Stimulated activated memory B cell treated with anti-CD40 and anti-IgM and Interleukin-4, amounts not matched to agents 10 μg/mL and 1 μg/mL and 100 μg/mL, for 72 hours (primary cell): ENCODE measurements at regions not wholly inside any gene's neighbourhood (a gene's known extent, or its start where the extent isn't known, plus 50 kb on each side); places are given as distances from the start of the nearest gene placed in this dataset.
"Not testable (repeated sequence)": the region's sequence is repeated elsewhere in the genome, so short reads cannot be mapped to it uniquely, and the experiment has no call there.

ENCODE experiments used
- ATAC-seq: fragments of 150-1000 bp; cut with Tn5 transposase; 2 replicates; pipeline ENCODE4 v1.10.0; 2021
- H3K27ac Mint-ChIP-seq: one replicate; pipeline ENCODE4 v1.8.0; 2022; ENCODE audit warnings: mild to moderate bottlenecking, mixed read lengths
- H3K27me3 Mint-ChIP-seq: one replicate; pipeline ENCODE4 v1.8.0; 2022; ENCODE audit warnings: mixed read lengths
- H3K36me3 Mint-ChIP-seq: one replicate; pipeline ENCODE4 v1.8.0; 2022; ENCODE audit warnings: mixed read lengths
- H3K4me1 Mint-ChIP-seq: one replicate; pipeline ENCODE4 v1.8.0; 2022; ENCODE audit warnings: mixed read lengths
- H3K4me3 Mint-ChIP-seq: one replicate; pipeline ENCODE4 v1.8.0; 2022; ENCODE audit warnings: mild to moderate bottlenecking, moderate library complexity, mixed read lengths
- H3K9me3 Mint-ChIP-seq: one replicate; pipeline ENCODE4 v1.8.0; 2022; ENCODE audit warnings: mixed read lengths

DNA sequence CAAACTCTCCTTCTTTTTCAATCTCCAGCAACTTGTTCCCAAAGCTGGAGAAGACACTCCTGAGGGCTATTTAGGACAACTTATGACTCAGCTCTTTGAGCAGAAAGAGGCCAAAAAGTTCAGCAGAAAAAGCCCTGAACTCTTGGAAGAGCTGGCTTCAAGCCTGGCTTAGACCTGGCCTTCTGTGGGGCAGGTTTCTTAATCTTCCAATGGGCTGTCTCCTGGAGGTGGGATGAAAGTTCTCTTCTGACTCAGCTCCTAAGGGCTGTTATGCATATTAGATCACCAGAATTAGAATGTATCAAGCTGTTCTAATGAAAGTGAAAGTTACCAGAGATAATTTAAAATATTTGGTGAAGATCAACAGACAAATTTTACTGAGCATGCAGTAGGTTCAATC lies 129.4 kb downstream of the RAD51AP2 start:
- Mint-ChIP-seq H3K4me1 (no peaks in the 10 kb centered on the region), H3K27ac (no peak overlapping the region), H3K4me3 (no peak overlapping the region), H3K27me3 (peaks cover 6% of the 10 kb centered on the region), H3K36me3 (no peaks in the 10 kb centered on the region), H3K9me3 (peaks cover 5% of the 10 kb centered on the region)
- no peak for ATAC-seq

GRCh38 chr2:17387591-17387990 lies 130.6 kb downstream of the RAD51AP2 start:
- H3K4me3 Mint-ChIP-seq, result no peak overlapping the region
- no peak for ATAC-seq
- peaks cover 6% of the 10 kb centered on the region for H3K27me3 Mint-ChIP-seq
- no peaks in the 10 kb centered on the region for H3K36me3 Mint-ChIP-seq
- H3K4me1 Mint-ChIP-seq, result no peaks in the 10 kb centered on the region
- no peak overlapping the region for H3K27ac Mint-ChIP-seq
- H3K9me3 Mint-ChIP-seq, result peaks cover 5% of the 10 kb centered on the region

GRCh38 chr2:17386771-17387170 lies 131.5 kb downstream of the RAD51AP2 start:
- ATAC-seq, result no peak
- Mint-ChIP-seq H3K4me3 (no peak overlapping the region), H3K36me3 (no peaks in the 10 kb centered on the region), H3K27me3 (peaks cover 6% of the 10 kb centered on the region), H3K27ac (no peak overlapping the region), H3K4me1 (no peaks in the 10 kb centered on the region), H3K9me3 (peaks cover 5% of the 10 kb centered on the region)

DNA sequence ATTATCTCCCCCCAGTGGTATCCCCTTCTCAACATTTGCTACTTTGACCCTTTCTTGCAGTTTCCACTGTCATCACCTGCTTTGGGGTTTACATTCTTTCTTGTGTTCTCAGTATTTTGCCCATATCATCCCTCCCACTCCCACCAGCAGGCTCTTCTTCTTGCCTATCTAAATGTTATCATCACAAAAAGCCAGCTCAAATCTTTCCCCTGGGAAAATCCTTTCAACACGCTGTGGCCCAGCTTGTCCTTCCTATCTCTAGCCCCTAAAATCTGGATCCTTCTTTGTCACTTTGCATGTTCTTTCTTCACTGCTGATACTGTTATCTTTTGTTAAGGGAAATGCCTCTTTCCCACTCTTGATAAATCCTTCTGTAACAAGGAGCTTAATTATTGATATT lies 138.2 kb downstream of the RAD51AP2 start:
- Mint-ChIP-seq H3K36me3 (no peaks in the 10 kb centered on the region), H3K4me1 (no peaks in the 10 kb centered on the region), H3K4me3 (no peak overlapping the region), H3K27me3 (peaks cover 22% of the 10 kb centered on the region), H3K9me3 (no peaks in the 10 kb centered on the region), H3K27ac (no peak overlapping the region)
- no peak for ATAC-seq

DNA sequence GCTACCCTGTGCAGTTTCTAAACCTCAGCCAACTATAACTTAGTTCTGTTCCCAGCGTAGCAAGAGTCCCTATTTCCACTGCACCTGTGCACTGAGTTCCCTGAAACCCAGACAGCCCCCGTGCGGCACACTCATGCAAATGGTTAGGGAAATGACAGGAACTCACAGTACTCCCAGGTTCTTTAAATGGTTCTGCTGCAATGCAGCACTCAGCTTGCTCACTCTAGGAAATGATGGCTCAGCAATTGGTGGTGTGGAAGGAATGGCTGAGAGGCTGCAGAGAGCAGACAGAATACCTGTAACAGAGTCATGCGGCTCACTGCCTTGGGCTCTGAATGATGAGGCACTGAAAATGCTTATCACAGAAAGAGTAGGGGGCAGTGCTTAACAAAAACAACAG lies 143.0 kb downstream of the RAD51AP2 start:
- no peaks in the 10 kb centered on the region for H3K4me1 Mint-ChIP-seq
- no peak overlapping the region for H3K27ac Mint-ChIP-seq
- H3K9me3 Mint-ChIP-seq, result no peaks in the 10 kb centered on the region
- peaks cover 33% of the 10 kb centered on the region for H3K27me3 Mint-ChIP-seq
- no peaks in the 10 kb centered on the region for H3K36me3 Mint-ChIP-seq
- H3K4me3 Mint-ChIP-seq, result no peak overlapping the region
- ATAC-seq, result no peak

GRCh38 chr2:17373741-17374140 lies 144.5 kb downstream of the RAD51AP2 start:
- peaks cover 32% of the 10 kb centered on the region for H3K27me3 Mint-ChIP-seq
- no peak overlapping the region for H3K27ac Mint-ChIP-seq
- no peak overlapping the region for H3K4me3 Mint-ChIP-seq
- H3K36me3 Mint-ChIP-seq, result peaks cover 6% of the 10 kb centered on the region
- no peak for ATAC-seq
- H3K4me1 Mint-ChIP-seq, result no peaks in the 10 kb centered on the region
- peaks cover 6% of the 10 kb centered on the region for H3K9me3 Mint-ChIP-seq

DNA sequence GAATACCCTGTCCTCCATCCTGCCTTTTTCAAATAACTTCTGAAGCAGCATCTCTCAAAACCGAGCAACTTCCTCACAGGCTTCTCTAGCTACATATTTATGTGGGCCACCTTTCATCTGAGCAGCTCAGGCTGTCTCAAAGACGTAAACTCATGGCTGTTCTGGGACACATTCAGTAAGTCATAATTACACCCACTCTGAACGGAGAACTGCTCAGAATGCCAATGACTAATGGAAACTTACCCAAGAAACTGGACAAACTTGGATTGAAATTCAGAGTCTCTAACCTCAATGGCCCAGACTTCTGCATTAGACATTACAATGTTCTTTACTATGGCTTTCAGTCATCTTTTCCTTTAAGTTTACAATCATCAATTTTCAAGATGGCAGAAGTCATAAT lies 145.2 kb downstream of the RAD51AP2 start:
- Mint-ChIP-seq H3K36me3 (peaks cover 6% of the 10 kb centered on the region), H3K27ac (no peak overlapping the region), H3K9me3 (peaks cover 6% of the 10 kb centered on the region), H3K27me3 (peaks cover 27% of the 10 kb centered on the region), H3K4me1 (no peaks in the 10 kb centered on the region), H3K4me3 (no peak overlapping the region)
- no peak for ATAC-seq

DNA sequence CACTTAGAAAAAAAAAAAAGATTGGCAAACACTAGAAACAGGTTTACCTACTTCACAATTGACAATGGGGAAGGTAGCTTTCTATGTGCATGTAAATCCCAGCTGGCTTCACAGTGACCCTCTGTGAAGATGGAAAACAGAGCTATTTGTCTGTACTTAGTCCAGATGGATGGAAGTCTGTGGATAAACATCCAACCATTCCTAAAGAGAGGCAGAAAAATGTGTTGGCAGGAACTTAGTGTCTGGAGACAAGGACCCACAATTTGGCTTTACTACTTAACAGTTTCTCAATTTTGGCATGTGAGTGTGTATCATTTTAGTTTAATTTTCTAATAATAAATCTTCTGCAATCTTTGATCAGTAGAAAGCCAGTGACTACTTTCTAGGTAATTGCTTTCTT lies 154.4 kb downstream of the RAD51AP2 start:
- Mint-ChIP-seq H3K4me3 (no peak overlapping the region), H3K27ac (no peak overlapping the region), H3K4me1 (no peaks in the 10 kb centered on the region), H3K9me3 (peaks cover 12% of the 10 kb centered on the region), H3K27me3 (peaks cover 14% of the 10 kb centered on the region), H3K36me3 (no peaks in the 10 kb centered on the region)
- no peak for ATAC-seq

- ATAC-seq, result no peak
- peaks cover 12% of the 10 kb centered on the region for H3K9me3 Mint-ChIP-seq
- H3K27me3 Mint-ChIP-seq, result peaks cover 14% of the 10 kb centered on the region
- H3K4me1 Mint-ChIP-seq, result no peaks in the 10 kb centered on the region
- no peak overlapping the region for H3K4me3 Mint-ChIP-seq
- no peak overlapping the region for H3K27ac Mint-ChIP-seq
- no peaks in the 10 kb centered on the region for H3K36me3 Mint-ChIP-seq
Measured at GRCh38 chr2:17362956-17363355, 155.3 kb downstream of the RAD51AP2 start.

- ATAC-seq, result no peak
Measured at GRCh38 chr2:17355608-17356329, 162.5 kb downstream of the RAD51AP2 start.

GRCh38 chr2:17353263-17353662 lies 165.0 kb downstream of the RAD51AP2 start:
- Mint-ChIP-seq H3K4me1 (no peaks in the 10 kb centered on the region), H3K27me3 (peaks cover 6% of the 10 kb centered on the region), H3K4me3 (no peak overlapping the region), H3K36me3 (no peaks in the 10 kb centered on the region), H3K27ac (no peak overlapping the region), H3K9me3 (peaks cover 3% of the 10 kb centered on the region)
- ATAC-seq, result no peak

More at GRCh38 chr2:17355608-17356329, 162.5 kb downstream of the RAD51AP2 start:
- Mint-ChIP-seq H3K27ac (no peak overlapping the region), H3K9me3 (peaks cover 5% of the 10 kb centered on the region), H3K4me3 (no peak overlapping the region), H3K4me1 (no peaks in the 10 kb centered on the region), H3K36me3 (no peaks in the 10 kb centered on the region), H3K27me3 (peaks cover 7% of the 10 kb centered on the region)

GRCh38 chr2:17342692-17343091 lies 175.5 kb downstream of the RAD51AP2 start:
- not testable (repeated sequence) for H3K9me3 Mint-ChIP-seq, ATAC-seq, H3K27ac Mint-ChIP-seq, H3K27me3 Mint-ChIP-seq, H3K4me1 Mint-ChIP-seq, H3K36me3 Mint-ChIP-seq, H3K4me3 Mint-ChIP-seq

DNA sequence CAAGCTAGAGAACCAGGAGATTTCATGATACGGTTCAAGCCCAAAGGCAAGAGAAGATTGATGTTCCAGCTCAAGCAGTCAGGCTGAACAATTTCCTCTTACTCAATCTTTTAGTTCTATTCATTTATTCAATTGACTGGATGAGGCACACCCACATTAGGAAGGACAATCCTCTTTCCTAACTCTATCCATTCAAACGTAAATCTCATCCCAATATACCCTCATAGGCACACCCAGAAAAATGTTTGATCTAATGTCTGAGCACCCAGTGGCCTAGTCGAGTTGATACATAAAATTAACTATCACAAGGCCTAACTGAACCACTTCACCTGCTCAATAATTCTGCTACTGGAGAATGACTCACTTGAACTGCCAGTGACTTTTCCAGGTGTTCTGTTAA lies 180.7 kb downstream of the RAD51AP2 start:
- Mint-ChIP-seq H3K27ac (no peak overlapping the region), H3K4me1 (no peaks in the 10 kb centered on the region), H3K27me3 (no peaks in the 10 kb centered on the region), H3K9me3 (peaks cover 3% of the 10 kb centered on the region), H3K4me3 (no peak overlapping the region), H3K36me3 (no peaks in the 10 kb centered on the region)
- ATAC-seq, result no peak

GRCh38 chr2:17336458-17336857 lies 181.8 kb downstream of the RAD51AP2 start:
- Mint-ChIP-seq H3K36me3 (no peaks in the 10 kb centered on the region), H3K9me3 (peaks cover 3% of the 10 kb centered on the region), H3K4me3 (no peak overlapping the region), H3K27ac (no peak overlapping the region), H3K27me3 (no peaks in the 10 kb centered on the region), H3K4me1 (no peaks in the 10 kb centered on the region)
- ATAC-seq, result no peak

DNA sequence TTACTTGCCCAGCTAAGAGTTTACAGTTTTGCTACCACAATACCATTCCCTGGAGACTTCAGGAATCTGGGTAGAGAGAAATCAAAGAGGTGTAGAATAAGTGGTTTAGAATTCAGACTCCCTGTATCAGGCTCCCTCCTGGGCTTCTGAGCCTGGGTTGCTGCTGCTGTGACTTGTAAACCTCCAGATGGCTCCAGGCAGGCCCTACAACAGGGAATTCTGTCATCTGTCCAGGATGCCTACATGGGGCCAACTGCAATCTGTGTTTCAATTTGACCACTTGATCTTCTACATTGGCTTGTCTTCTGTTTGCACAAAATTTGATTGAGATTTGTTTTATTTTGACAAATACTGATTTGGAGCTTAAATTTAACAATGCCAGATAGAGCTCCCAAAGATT lies 183.9 kb downstream of the RAD51AP2 start:
- no peak overlapping the region for H3K4me3 Mint-ChIP-seq
- no peak overlapping the region for H3K27ac Mint-ChIP-seq
- H3K27me3 Mint-ChIP-seq, result no peaks in the 10 kb centered on the region
- peaks cover 3% of the 10 kb centered on the region for H3K9me3 Mint-ChIP-seq
- H3K4me1 Mint-ChIP-seq, result no peaks in the 10 kb centered on the region
- ATAC-seq, result no peak
- no peaks in the 10 kb centered on the region for H3K36me3 Mint-ChIP-seq

GRCh38 chr2:17331636-17332035 lies 186.6 kb downstream of the RAD51AP2 start:
- no peaks in the 10 kb centered on the region for H3K4me1 Mint-ChIP-seq
- H3K27me3 Mint-ChIP-seq, result no peaks in the 10 kb centered on the region
- no peaks in the 10 kb centered on the region for H3K36me3 Mint-ChIP-seq
- no peaks in the 10 kb centered on the region for H3K9me3 Mint-ChIP-seq
- no peak overlapping the region for H3K4me3 Mint-ChIP-seq
- H3K27ac Mint-ChIP-seq, result no peak overlapping the region
- no peak for ATAC-seq
